ENCODE measurements at regions not wholly inside any gene's neighbourhood (a gene's known extent, or its start where the extent isn't known, plus 50 kb on each side); places are given as distances from the start of the nearest gene placed in this dataset.

GRCh38 chr4:60432911-60433310 is 767.2 kb upstream of the ADGRL3 start:
- Histone ChIP-seq H3K4me3 (ENCODE audit: insufficient read depth, low read depth, low read length) (no peak overlapping the region), H3K27ac (ENCODE audit: low read depth, low read length) (no peak overlapping the region), H3K9ac (ENCODE audit: low read length) (no peak overlapping the region), H3K79me2 (ENCODE audit: insufficient read depth, low read length) (no peaks in the 10 kb centered on the region), H2AFZ (ENCODE audit: low read depth, low read length) (no peak overlapping the region), H3K4me2 (ENCODE audit: low read length) (no peak overlapping the region), H3K27me3 (ENCODE audit: insufficient read depth, low read length) (no peaks in the 10 kb centered on the region), H4K20me1 (ENCODE audit: insufficient read depth, low read length) (no peaks in the 10 kb centered on the region), H3K9me3 (ENCODE audit: insufficient read depth, low read depth, low read length) (no peaks in the 10 kb centered on the region), H3K4me1 (ENCODE audit: insufficient read depth, low read length) (no peaks in the 10 kb centered on the region), H3K36me3 (ENCODE audit: insufficient read depth, low read length) (no peaks in the 10 kb centered on the region)
- no peaks in the 10 kb centered on the region for H3K9me3 Mint-ChIP-seq (ENCODE audit: unreplicated experiment)
- DNase-seq (ENCODE audit: low read depth) (no peak), FAIRE-seq (no peak)
- no peaks in the 10 kb centered on the region for H3K36me3 Mint-ChIP-seq (ENCODE audit: low read depth, unreplicated experiment)
- no peaks in the 10 kb centered on the region for H3K4me1 Mint-ChIP-seq (ENCODE audit: low read depth, unreplicated experiment)
- no peak for TF ChIP-seq EZH2 (IDR thresholded peaks at IDR 0.05; ENCODE audit: insufficient read depth, low read length)
- TF ChIP-seq CTCF (IDR thresholded peaks at IDR 0.05; ENCODE audit: insufficient read depth, low read depth, low read length), result no peak
- no peak overlapping the region for H3K27ac Mint-ChIP-seq (ENCODE audit: unreplicated experiment)
- no peak overlapping the region for H3K4me3 Mint-ChIP-seq (ENCODE audit: unreplicated experiment)
- H3K27me3 Mint-ChIP-seq (ENCODE audit: low read depth, unreplicated experiment), result no peaks in the 10 kb centered on the region

- H2AFZ ChIP-seq (ENCODE audit: low read depth, low read length), result no peak overlapping the region
- H3K4me1 ChIP-seq (ENCODE audit: insufficient read depth, low read length), result no peaks in the 10 kb centered on the region
- H3K27me3 ChIP-seq (ENCODE audit: insufficient read depth, low read length), result no peaks in the 10 kb centered on the region
- H3K27ac ChIP-seq (ENCODE audit: low read depth, low read length), result no peak overlapping the region
- Mint-ChIP-seq H3K4me3 (ENCODE audit: unreplicated experiment) (no peak overlapping the region), H3K9me3 (ENCODE audit: unreplicated experiment) (no peaks in the 10 kb centered on the region), H3K36me3 (ENCODE audit: low read depth, unreplicated experiment) (no peaks in the 10 kb centered on the region), H3K4me1 (ENCODE audit: low read depth, unreplicated experiment) (no peaks in the 10 kb centered on the region), H3K27ac (ENCODE audit: unreplicated experiment) (no peak overlapping the region), H3K27me3 (ENCODE audit: low read depth, unreplicated experiment) (no peaks in the 10 kb centered on the region)
- no peak overlapping the region for H3K9ac ChIP-seq (ENCODE audit: low read length)
- no peak for TF ChIP-seq CTCF (IDR thresholded peaks at IDR 0.05; ENCODE audit: insufficient read depth, low read depth, low read length)
- no peak for TF ChIP-seq EZH2 (IDR thresholded peaks at IDR 0.05; ENCODE audit: insufficient read depth, low read length)
- H3K79me2 ChIP-seq (ENCODE audit: insufficient read depth, low read length), result no peaks in the 10 kb centered on the region
- DNase-seq (ENCODE audit: low read depth) (no peak), FAIRE-seq (no peak)
- H3K4me2 ChIP-seq (ENCODE audit: low read length), result no peak overlapping the region
- no peaks in the 10 kb centered on the region for H3K36me3 ChIP-seq (ENCODE audit: insufficient read depth, low read length)
- H4K20me1 ChIP-seq (ENCODE audit: insufficient read depth, low read length), result no peaks in the 10 kb centered on the region
- H3K4me3 ChIP-seq (ENCODE audit: insufficient read depth, low read depth, low read length), result no peak overlapping the region
- H3K9me3 ChIP-seq (ENCODE audit: insufficient read depth, low read depth, low read length), result no peaks in the 10 kb centered on the region
Observed at GRCh38 chr4:60443068-60443467, 757.1 kb upstream of the ADGRL3 start.

- Histone ChIP-seq H3K4me3 (ENCODE audit: insufficient read depth, low read depth, low read length) (no peak overlapping the region), H4K20me1 (ENCODE audit: insufficient read depth, low read length) (no peaks in the 10 kb centered on the region), H3K27ac (ENCODE audit: low read depth, low read length) (no peak overlapping the region), H2AFZ (ENCODE audit: low read depth, low read length) (no peak overlapping the region), H3K36me3 (ENCODE audit: insufficient read depth, low read length) (no peaks in the 10 kb centered on the region), H3K9me3 (ENCODE audit: insufficient read depth, low read depth, low read length) (no peaks in the 10 kb centered on the region), H3K27me3 (ENCODE audit: insufficient read depth, low read length) (no peaks in the 10 kb centered on the region), H3K9ac (ENCODE audit: low read length) (no peak overlapping the region), H3K4me2 (ENCODE audit: low read length) (no peak overlapping the region), H3K79me2 (ENCODE audit: insufficient read depth, low read length) (no peaks in the 10 kb centered on the region), H3K4me1 (ENCODE audit: insufficient read depth, low read length) (no peaks in the 10 kb centered on the region)
- Mint-ChIP-seq H3K9me3 (ENCODE audit: unreplicated experiment) (no peaks in the 10 kb centered on the region), H3K27ac (ENCODE audit: unreplicated experiment) (no peak overlapping the region), H3K27me3 (ENCODE audit: low read depth, unreplicated experiment) (no peaks in the 10 kb centered on the region), H3K4me3 (ENCODE audit: unreplicated experiment) (no peak overlapping the region), H3K36me3 (ENCODE audit: low read depth, unreplicated experiment) (no peaks in the 10 kb centered on the region), H3K4me1 (ENCODE audit: low read depth, unreplicated experiment) (no peaks in the 10 kb centered on the region)
- no peak for FAIRE-seq
- no peak for TF ChIP-seq CTCF (IDR thresholded peaks at IDR 0.05; ENCODE audit: insufficient read depth, low read depth, low read length)
- TF ChIP-seq EZH2 (IDR thresholded peaks at IDR 0.05; ENCODE audit: insufficient read depth, low read length), result no peak
- no peak for DNase-seq (ENCODE audit: low read depth)
Observed at GRCh38 chr4:60443796-60444195, 756.3 kb upstream of the ADGRL3 start.

Data from astrocyte (in vitro differentiated cells and primary cell).